ENCODE measurements at regions not wholly inside any gene's neighbourhood (a gene's known extent, or its start where the extent isn't known, plus 50 kb on each side); places are given as distances from the start of the nearest gene placed in this dataset.

DNA sequence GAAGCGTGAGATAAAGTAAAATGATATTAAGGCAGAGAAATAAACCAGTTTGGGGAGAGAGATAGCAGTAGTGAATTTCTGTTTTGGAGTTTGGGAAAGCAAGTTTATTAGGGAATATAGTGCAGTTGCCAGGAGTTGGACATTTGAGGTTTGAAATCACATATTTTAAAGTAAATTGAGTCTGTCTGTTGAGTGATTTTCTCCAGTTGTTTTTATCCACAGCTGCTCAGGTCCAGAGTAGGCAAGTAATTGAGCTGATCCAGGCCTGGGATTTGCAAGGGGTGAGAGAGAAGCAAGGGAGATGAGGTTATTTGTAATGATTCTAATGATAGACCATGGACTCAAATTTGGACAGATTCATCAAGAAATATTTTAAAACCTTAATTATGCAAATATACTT, 481.9 kb downstream of the UTRN start:
- TF ChIP-seq POLR2AphosphoS5 (IDR thresholded peaks at IDR 0.05; ENCODE audit: borderline replicate concordance, low read depth, low read length) (no peak), EZH2 (IDR thresholded peaks at IDR 0.05) (no peak)

All from SK-N-MC (cell line).